Keratinocyte (primary cell): ENCODE measurements at regions not wholly inside any gene's neighbourhood (a gene's known extent, or its start where the extent isn't known, plus 50 kb on each side); places are given as distances from the start of the nearest gene placed in this dataset.

Source experiments
- DNase-seq: peaks from one replicate; pipeline ENCODE4 v3.0.0-alpha.2; 2011; ENCODE audit warnings: low read depth, missing footprints, low spot score
- FAIRE-seq: peaks from 2 replicates; lab custom pipeline; 2011; peaks lifted over from hg19 to GRCh38; lab: Jason Lieb, UNC
- H2AFZ ChIP-seq: 2 replicates; pipeline ENCODE4 v1.6.0; 2012; ENCODE audit warnings: low read length, control low read depth, inconsistent platforms; ENCODE audit not compliant: control insufficient read depth
- H3K27ac ChIP-seq: 2 replicates; pipeline ENCODE4 v1.5.1; 2011; ENCODE audit warnings: low read length; ENCODE audit not compliant: control insufficient read depth, insufficient read depth
- H3K27me3 ChIP-seq: 3 replicates; pipeline ENCODE4 v1.6.0; 2011; ENCODE audit warnings: low read length; ENCODE audit not compliant: control insufficient read depth, insufficient read depth; ENCODE audit errors: extremely low read depth
- H3K36me3 ChIP-seq, 2 experiments: 2 replicates in 1 of 2; 3 replicates in 1 of 2; pipeline ENCODE4 v1.5.1; 2011; ENCODE audit warnings: low read length in 2 of 2, mild to moderate bottlenecking in 1 of 2; ENCODE audit not compliant: control insufficient read depth in 2 of 2, insufficient read depth in 2 of 2; ENCODE audit errors: extremely low read depth in 1 of 2
- H3K4me1 ChIP-seq: 3 replicates; pipeline ENCODE4 v1.5.1; 2011; ENCODE audit warnings: low read length; ENCODE audit not compliant: control insufficient read depth, insufficient read depth; ENCODE audit errors: extremely low read depth
- H3K4me2 ChIP-seq: 3 replicates; pipeline ENCODE4 v1.6.0; 2011; ENCODE audit warnings: low read depth, low read length; ENCODE audit not compliant: control insufficient read depth, insufficient read depth; ENCODE audit errors: extremely low read depth
- H3K4me3 ChIP-seq, 3 experiments: fragments of 200-600 bp in 1 of 3; sonication (generic) in 1 of 3; 2 replicates in 2 of 3; 3 replicates in 1 of 3; pipeline ENCODE4 v1.5.1; 2011 to 2016; ENCODE audit warnings: low read length in 3 of 3, mild to moderate bottlenecking in 3 of 3, control low read depth in 2 of 3, inconsistent platforms in 1 of 3, low read depth in 1 of 3, mixed read lengths in 1 of 3, mixed run types in 1 of 3, moderate library complexity in 1 of 3; ENCODE audit not compliant: control insufficient read depth in 2 of 3, insufficient read depth in 2 of 3; ENCODE audit errors: extremely low read depth in 1 of 3
- H3K79me2 ChIP-seq: 2 replicates; pipeline ENCODE4 v1.6.0; 2012; ENCODE audit warnings: low read length; ENCODE audit not compliant: control insufficient read depth, insufficient read depth
- H3K9ac ChIP-seq: 3 replicates; pipeline ENCODE4 v1.6.0; 2011; ENCODE audit warnings: low read length; ENCODE audit not compliant: control insufficient read depth, insufficient read depth; ENCODE audit errors: extremely low read depth
- H3K9me1 ChIP-seq: 3 replicates; pipeline ENCODE4 v1.6.0; 2011; ENCODE audit warnings: low read length; ENCODE audit not compliant: control insufficient read depth, insufficient read depth; ENCODE audit errors: extremely low read depth
- H3K9me3 ChIP-seq: 2 replicates; pipeline ENCODE4 v1.5.1; 2012; ENCODE audit warnings: low read depth, low read length; ENCODE audit not compliant: control insufficient read depth
- H4K20me1 ChIP-seq: 3 replicates; pipeline ENCODE4 v1.6.0; 2011; ENCODE audit warnings: low read length; ENCODE audit not compliant: control insufficient read depth, insufficient read depth; ENCODE audit errors: extremely low read depth
- CTCF ChIP-seq, 3 experiments: IDR thresholded peaks in 1 of 3; conservative IDR thresholded peaks in 1 of 3; optimal IDR thresholded peaks in 1 of 3; 2 replicates in 2 of 3; 3 replicates in 1 of 3; pipeline versions ENCODE3 to v1.5.1; 2011; ENCODE audit warnings: low read length in 3 of 3, mild to moderate bottlenecking in 3 of 3, moderate library complexity in 2 of 3, control low read depth in 1 of 3, inconsistent platforms in 1 of 3; ENCODE audit not compliant: insufficient read depth in 2 of 3; ENCODE audit errors: extremely low read depth in 1 of 3
- EZH2 ChIP-seq: IDR thresholded peaks from one replicate; pipeline ENCODE4 v1.6.1; 2012; ENCODE audit warnings: inconsistent platforms, mild to moderate bottlenecking, low read length, moderate library complexity
- dilution Hi-C: fragments of 300-500 bp; cut with MboI; formaldehyde crosslinking; loops from one replicate; pipeline ENCODE4 v1.7.0; 2020; ENCODE audit warnings: low sequenced_read_pairs; ENCODE audit not compliant: extremely low pct_ligation_motif_present

- H4K20me1 ChIP-seq, result no peaks in the 10 kb centered on the region
- H3K27ac ChIP-seq, result no peak overlapping the region
- H3K4me1 ChIP-seq, result no peaks in the 10 kb centered on the region
- H3K9me3 ChIP-seq, result no peaks in the 10 kb centered on the region
- H3K9me1 ChIP-seq, result no peaks in the 10 kb centered on the region
- H3K4me3 ChIP-seq, result no peak overlapping the region
- no peaks in the 10 kb centered on the region for H3K79me2 ChIP-seq
- dilution Hi-C loops, result no loop called here
- no peak for DNase-seq
- no peak overlapping the region for H3K9ac ChIP-seq
- TF ChIP-seq EZH2 (no peak), CTCF (optimal IDR thresholded peaks at IDR 0.05 in 1 of 3, IDR thresholded peaks at IDR 0.05 in 1 of 3, conservative IDR thresholded peaks at IDR 0.05 in 1 of 3; ENCODE audit: extremely low read depth in 1 of 3, insufficient read depth in 2 of 3, low read length in 3 of 3) (no peak)
- no peaks in the 10 kb centered on the region for H3K27me3 ChIP-seq
- no peaks in the 10 kb centered on the region for H3K36me3 ChIP-seq
- H2AFZ ChIP-seq, result no peak overlapping the region
- no peak for FAIRE-seq
- H3K4me2 ChIP-seq, result no peak overlapping the region
Measured at GRCh38 chr1:88454781-88455180, 229.3 kb upstream of the PKN2 start.

- dilution Hi-C loops, result no loop called here
- Histone ChIP-seq H3K4me3 (no peak overlapping the region), H3K9ac (no peak overlapping the region), H3K9me3 (no peaks in the 10 kb centered on the region), H2AFZ (no peak overlapping the region), H3K79me2 (no peaks in the 10 kb centered on the region), H4K20me1 (no peaks in the 10 kb centered on the region), H3K27me3 (no peaks in the 10 kb centered on the region), H3K36me3 (no peaks in the 10 kb centered on the region), H3K27ac (no peak overlapping the region), H3K4me2 (no peak overlapping the region), H3K4me1 (no peaks in the 10 kb centered on the region), H3K9me1 (no peaks in the 10 kb centered on the region)
- no peak for FAIRE-seq
- DNase-seq, result no peak
- TF ChIP-seq CTCF (optimal IDR thresholded peaks at IDR 0.05 in 1 of 3, IDR thresholded peaks at IDR 0.05 in 1 of 3, conservative IDR thresholded peaks at IDR 0.05 in 1 of 3; ENCODE audit: extremely low read depth in 1 of 3, insufficient read depth in 2 of 3, low read length in 3 of 3) (no peak), EZH2 (no peak)
Measured at GRCh38 chr1:88455621-88456256, 228.3 kb upstream of the PKN2 start.
